GM18517 (cell line): ENCODE measurements at regions not wholly inside any gene's neighbourhood (a gene's known extent, or its start where the extent isn't known, plus 50 kb on each side); places are given as distances from the start of the nearest gene placed in this dataset.

Experiments
- ATAC-seq: cut with Tn5 transposase; IDR thresholded peaks from one replicate; pipeline ENCODE4 v1.9.1; 2021; ENCODE audit warnings: mild to moderate bottlenecking, moderate library complexity; ENCODE audit not compliant: unreplicated experiment

- ATAC-seq, result no peak
Measured at GRCh38 chrX:13110433-13111324, 66.3 kb upstream of the FAM9C start.

- ATAC-seq, result no peak
Measured at GRCh38 chrX:13109817-13110216, 65.4 kb upstream of the FAM9C start.

- no peak for ATAC-seq
Measured at GRCh38 chrX:13103914-13104274, 59.5 kb upstream of the FAM9C start.

- no peak for ATAC-seq
Measured at GRCh38 chrX:13103188-13103913, 58.9 kb upstream of the FAM9C start.

- ATAC-seq, result no peak
Measured at GRCh38 chrX:13102636-13103035, 58.2 kb upstream of the FAM9C start.

GRCh38 chrX:13101441-13102139 lies 57.2 kb upstream of the FAM9C start:
- no peak for ATAC-seq

- no peak for ATAC-seq
Measured at GRCh38 chrX:13099121-13099520, 54.7 kb upstream of the FAM9C start.

GRCh38 chrX:13096728-13097127 lies 52.3 kb upstream of the FAM9C start:
- ATAC-seq, result no peak

- no peak for ATAC-seq
Measured at GRCh38 chrX:13094828-13095341, 50.5 kb upstream of the FAM9C start.

GRCh38 chrX:13094374-13094773 lies 50.0 kb upstream of the FAM9C start:
- ATAC-seq, result no peak
